ENCODE measurements at regions not wholly inside any gene's neighbourhood (a gene's known extent, or its start where the extent isn't known, plus 50 kb on each side); places are given as distances from the start of the nearest gene placed in this dataset.

DNA sequence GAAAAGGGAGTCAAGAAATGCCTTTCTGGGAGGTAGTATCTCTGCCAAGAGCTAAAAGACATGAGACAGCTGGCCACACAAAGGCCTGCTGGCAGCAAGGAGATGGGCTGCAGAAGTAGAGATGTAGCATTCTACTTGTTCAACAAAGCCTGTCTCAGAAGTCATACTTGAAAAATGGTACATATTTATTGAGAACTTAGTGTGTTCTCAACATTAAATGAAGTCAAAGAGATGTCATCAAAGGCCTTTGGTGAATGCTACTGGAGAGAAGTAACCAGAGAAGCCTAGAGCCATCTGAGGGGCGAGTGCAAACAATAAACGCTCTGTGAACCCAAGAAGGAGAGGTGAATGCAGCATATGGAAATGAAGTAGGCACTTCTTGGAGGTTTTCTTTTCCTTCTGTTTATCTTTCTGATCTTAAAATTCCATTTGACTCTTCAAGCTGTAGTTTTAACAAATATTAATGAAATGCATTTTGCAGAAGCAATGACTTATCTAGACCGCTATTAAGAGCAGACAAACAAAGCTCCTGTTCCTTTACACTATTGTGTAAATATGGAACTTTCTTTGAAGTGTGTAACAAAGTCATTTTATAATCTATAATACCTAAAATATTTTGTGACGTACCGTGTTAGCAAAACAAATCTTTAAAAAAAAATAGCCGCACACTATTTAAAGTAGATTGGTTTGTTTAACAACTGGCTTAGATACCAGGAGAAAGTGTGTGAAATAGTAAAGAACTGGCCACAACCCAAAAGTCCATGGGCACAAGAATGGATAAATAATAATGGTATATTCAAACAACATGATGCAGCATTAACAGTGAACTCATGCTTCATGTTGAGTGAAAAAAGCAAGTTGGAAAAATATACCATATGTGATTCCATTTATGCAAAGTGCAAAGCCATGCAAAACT is 70.2 kb downstream of the ZNF608 start:
- TF ChIP-seq, protein P1, sequence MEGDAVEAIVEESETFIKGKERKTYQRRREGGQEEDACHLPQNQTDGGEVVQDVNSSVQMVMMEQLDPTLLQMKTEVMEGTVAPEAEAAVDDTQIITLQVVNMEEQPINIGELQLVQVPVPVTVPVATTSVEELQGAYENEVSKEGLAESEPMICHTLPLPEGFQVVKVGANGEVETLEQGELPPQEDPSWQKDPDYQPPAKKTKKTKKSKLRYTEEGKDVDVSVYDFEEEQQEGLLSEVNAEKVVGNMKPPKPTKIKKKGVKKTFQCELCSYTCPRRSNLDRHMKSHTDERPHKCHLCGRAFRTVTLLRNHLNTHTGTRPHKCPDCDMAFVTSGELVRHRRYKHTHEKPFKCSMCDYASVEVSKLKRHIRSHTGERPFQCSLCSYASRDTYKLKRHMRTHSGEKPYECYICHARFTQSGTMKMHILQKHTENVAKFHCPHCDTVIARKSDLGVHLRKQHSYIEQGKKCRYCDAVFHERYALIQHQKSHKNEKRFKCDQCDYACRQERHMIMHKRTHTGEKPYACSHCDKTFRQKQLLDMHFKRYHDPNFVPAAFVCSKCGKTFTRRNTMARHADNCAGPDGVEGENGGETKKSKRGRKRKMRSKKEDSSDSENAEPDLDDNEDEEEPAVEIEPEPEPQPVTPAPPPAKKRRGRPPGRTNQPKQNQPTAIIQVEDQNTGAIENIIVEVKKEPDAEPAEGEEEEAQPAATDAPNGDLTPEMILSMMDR (IDR thresholded peaks at IDR 0.05): no peak
- TF ChIP-seq POLR2A (IDR thresholded peaks at IDR 0.05): no peak
